Right lobe of liver (tissue), 6 donors: ENCODE measurements at regions not wholly inside any gene's neighbourhood (a gene's known extent, or its start where the extent isn't known, plus 50 kb on each side); places are given as distances from the start of the nearest gene placed in this dataset.

Experiments
- ATAC-seq, 4 donors: fragments of 200-7000 bp; cut with Tn5 transposase; one replicate each; pipeline ENCODE4 v1.9.1; 2020; ENCODE audit warnings: mild to moderate bottlenecking in 4 of 4, moderate library complexity in 4 of 4
- DNase-seq, 3 donors: peaks; one replicate each; pipeline ENCODE4 v3.0.0-alpha.2; 2020
- H3K27ac ChIP-seq, 3 donors: fragments of 200-600 bp; one replicate each; pipeline ENCODE4 v1.8.0; 2022
- H3K27me3 ChIP-seq, 2 donors: fragments of 200-600 bp; one replicate each; pipeline ENCODE4 v1.8.0; 2022
- H3K36me3 ChIP-seq, 4 donors: fragments of 200-600 bp; sonication (generic) in 1 of 4; one replicate each; pipeline versions ENCODE4 v1.5.1 to v1.8.0; 2017 to 2022; ENCODE audit warnings: control low read depth in 1 of 4
- H3K4me1 ChIP-seq, 4 donors: fragments of 200-600 bp; sonication (generic) in 1 of 4; one replicate each; pipeline versions ENCODE4 v1.5.1 to v1.8.0; 2017 to 2022; ENCODE audit warnings: control low read depth in 1 of 4
- H3K4me3 ChIP-seq, 3 donors: fragments of 200-600 bp; one replicate each; pipeline ENCODE4 v1.8.0; 2022
- H3K9me3 ChIP-seq, 4 donors: fragments of 200-600 bp; sonication (generic) in 1 of 4; one replicate each; pipeline versions ENCODE4 v1.5.1 to v1.8.0; 2017 to 2022; ENCODE audit warnings: control low read depth in 1 of 4
- POLR2A ChIP-seq: fragments of 450-650 bp; IDR thresholded peaks from one replicate; pipeline ENCODE4 v1.6.1; 2017; ENCODE audit warnings: antibody characterized with exemption, mild to moderate bottlenecking
- WGBS: methylation state at CpG from one replicate; pipeline ENCODE4 v1.1.6; 2018; ENCODE audit warnings: low coverage, low lambda C conversion rate; ENCODE audit not compliant: insufficient coverage; ENCODE audit errors: missing lambda C conversion rate; 5-methylcytosine and 5-hydroxymethylcytosine counted together
- intact Hi-C, 2 donors: fragments of 100-400 bp; cut with DNase I; formaldehyde crosslinking; loops; one replicate each; pipeline versions ENCODE4 v1.11.2 to v1.14.1; 2022
- TF ChIP-seq, protein P1 (sequence below), 4 donors: fragments of 200-600 bp in 3 of 4; fragments of 450-650 bp in 1 of 4; IDR thresholded peaks; one replicate each; pipeline versions ENCODE4 v1.5.1 to v1.8.0; 2016 to 2022; ENCODE audit warnings: antibody characterized with exemption in 4 of 4, mild to moderate bottlenecking in 2 of 4
- donor health status: DM: no; HTN: yes; CAD: no.
- donor health status: DM: no; HTN: no; CAD: no.
- donor health status: DM: no; HTN: no; CAD: no.
- donor health status: DM: no; HTN: yes; CAD: no.
- donor health status: DM: no; HTN: yes; CAD: no.

DNA sequence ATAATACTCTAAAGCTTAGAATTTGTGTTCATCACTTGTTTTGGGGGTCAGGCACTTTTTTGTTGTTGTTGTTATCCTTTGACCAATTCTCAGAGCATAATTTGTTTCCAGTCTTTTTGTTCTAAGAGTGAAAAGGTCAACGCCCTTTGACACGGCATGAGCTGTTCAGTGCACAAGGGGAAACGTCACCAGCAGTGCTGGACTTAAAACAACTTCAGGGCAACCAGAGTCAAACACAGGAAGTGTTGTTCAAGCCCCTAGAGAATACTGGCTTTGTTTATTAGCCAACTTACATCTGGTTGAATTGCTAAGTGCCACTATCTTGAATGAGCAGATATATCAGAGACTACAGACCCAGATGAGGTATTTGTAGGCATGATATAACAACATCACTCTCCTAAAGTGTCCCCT lies 368.9 kb downstream of the TMEM161B start:
- no peak for TF ChIP-seq POLR2A
- TF ChIP-seq, protein P1, sequence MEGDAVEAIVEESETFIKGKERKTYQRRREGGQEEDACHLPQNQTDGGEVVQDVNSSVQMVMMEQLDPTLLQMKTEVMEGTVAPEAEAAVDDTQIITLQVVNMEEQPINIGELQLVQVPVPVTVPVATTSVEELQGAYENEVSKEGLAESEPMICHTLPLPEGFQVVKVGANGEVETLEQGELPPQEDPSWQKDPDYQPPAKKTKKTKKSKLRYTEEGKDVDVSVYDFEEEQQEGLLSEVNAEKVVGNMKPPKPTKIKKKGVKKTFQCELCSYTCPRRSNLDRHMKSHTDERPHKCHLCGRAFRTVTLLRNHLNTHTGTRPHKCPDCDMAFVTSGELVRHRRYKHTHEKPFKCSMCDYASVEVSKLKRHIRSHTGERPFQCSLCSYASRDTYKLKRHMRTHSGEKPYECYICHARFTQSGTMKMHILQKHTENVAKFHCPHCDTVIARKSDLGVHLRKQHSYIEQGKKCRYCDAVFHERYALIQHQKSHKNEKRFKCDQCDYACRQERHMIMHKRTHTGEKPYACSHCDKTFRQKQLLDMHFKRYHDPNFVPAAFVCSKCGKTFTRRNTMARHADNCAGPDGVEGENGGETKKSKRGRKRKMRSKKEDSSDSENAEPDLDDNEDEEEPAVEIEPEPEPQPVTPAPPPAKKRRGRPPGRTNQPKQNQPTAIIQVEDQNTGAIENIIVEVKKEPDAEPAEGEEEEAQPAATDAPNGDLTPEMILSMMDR (IDR thresholded peaks at IDR 0.05) = no peak
- ATAC-seq (peak; percentile 59 to 97 (median 84)), DNase-seq (peak in 1 of 3 donors; percentile 36)
- H3K4me3 ChIP-seq = no peak overlapping the region
- H3K27me3 ChIP-seq = no peaks in the 10 kb centered on the region
- peaks cover 0 to 7% (median 0%) of the 10 kb centered on the region in 4 donors for H3K4me1 ChIP-seq
- H3K27ac ChIP-seq = no peak overlapping the region
- WGBS = 4% methylated on average over 3 of the region's 3 CpGs
- intact Hi-C loops = no loop called here
- H3K9me3 ChIP-seq = no peaks in the 10 kb centered on the region
- no peaks in the 10 kb centered on the region for H3K36me3 ChIP-seq

DNA sequence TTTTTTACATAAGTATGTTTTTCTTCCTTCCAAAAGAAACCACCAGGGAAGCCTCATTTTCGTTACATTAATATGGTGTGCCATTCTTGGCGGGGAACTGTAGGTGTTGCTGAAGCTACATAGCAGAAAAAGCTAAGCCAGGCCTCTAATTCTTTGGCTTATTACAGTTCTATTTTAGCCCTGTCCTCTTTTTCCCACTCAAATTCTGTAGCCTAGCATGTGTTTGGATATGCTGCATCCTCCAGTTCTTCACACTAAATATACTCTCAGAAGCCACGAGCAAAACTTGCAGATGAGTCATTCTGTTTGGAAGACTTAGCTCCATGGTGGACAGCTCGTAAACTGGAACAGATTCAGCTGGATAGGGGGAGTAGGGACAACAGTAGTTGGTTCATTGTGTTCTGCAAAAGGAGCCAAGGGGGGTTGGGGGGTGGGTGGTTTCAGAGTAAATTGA lies 369.4 kb downstream of the TMEM161B start:
- ATAC-seq (peak in 3 of 4 donors; percentile 40 to 80 (median 46)), DNase-seq (no peak)
- Histone ChIP-seq H3K4me3 (no peak overlapping the region), H3K9me3 (no peaks in the 10 kb centered on the region), H3K36me3 (no peaks in the 10 kb centered on the region), H3K4me1 (peaks cover 0 to 7% (median 0%) of the 10 kb centered on the region in 4 donors), H3K27ac (no peak overlapping the region), H3K27me3 (no peaks in the 10 kb centered on the region)
- WGBS = 49% methylated on average over 4 of the region's 4 CpGs
- TF ChIP-seq, protein P1 (IDR thresholded peaks at IDR 0.05) = no peak
- TF ChIP-seq POLR2A = no peak
- intact Hi-C loops = no loop called here

DNA sequence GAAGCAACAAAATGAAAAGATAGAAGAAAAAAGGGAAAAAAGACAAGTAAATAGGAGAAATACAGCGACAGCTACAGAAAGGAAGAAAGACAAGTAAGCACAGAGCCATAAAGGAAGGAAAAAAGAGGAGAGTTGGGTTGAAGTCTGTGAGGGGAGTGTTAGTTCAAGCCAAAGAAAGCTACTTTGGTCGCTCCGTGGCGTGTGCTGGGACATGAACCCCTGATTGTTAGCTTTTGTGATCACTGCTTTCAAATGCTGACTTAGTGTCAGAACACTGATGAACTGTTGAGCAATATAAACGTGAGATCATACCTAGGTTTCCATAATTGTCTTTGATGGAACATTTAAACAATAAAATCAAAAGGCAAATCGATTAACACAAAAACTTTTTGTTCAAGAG lies 370.1 kb downstream of the TMEM161B start:
- TF ChIP-seq, protein P1 (IDR thresholded peaks at IDR 0.05) = no peak
- TF ChIP-seq POLR2A = no peak
- ATAC-seq = peak in 1 of 4 donors; percentile 18
- H3K27me3 ChIP-seq = no peaks in the 10 kb centered on the region
- no peaks in the 10 kb centered on the region for H3K36me3 ChIP-seq
- H3K27ac ChIP-seq = no peak overlapping the region
- H3K4me1 ChIP-seq = peaks cover 0 to 7% (median 0%) of the 10 kb centered on the region in 4 donors
- no peaks in the 10 kb centered on the region for H3K9me3 ChIP-seq
- WGBS = 59% methylated on average over 6 of the region's 6 CpGs
- DNase-seq = no peak
- no peak overlapping the region for H3K4me3 ChIP-seq
- intact Hi-C loops = no loop called here

DNA sequence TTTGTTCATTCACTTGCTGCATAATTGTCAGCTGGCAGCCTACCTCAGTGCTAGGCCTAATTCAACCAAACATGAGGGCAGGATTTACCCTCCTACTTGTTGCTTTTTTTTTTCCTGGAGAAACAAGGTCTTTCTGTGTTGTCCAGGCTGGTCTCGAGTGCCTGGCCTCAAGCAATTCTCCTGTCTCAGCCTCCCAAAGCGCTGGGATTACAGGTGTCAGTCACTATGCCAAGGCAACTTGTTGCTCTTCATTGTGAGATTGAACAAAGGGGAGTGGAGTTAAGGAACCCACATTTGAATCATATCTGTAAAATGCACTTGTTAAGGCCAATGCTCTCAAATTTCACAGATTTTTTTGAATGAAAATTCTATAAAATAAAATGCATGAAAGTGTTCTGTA lies 380.5 kb downstream of the TMEM161B start:
- TF ChIP-seq, protein P1 (IDR thresholded peaks at IDR 0.05) = no peak
- TF ChIP-seq POLR2A = no peak
- intact Hi-C loops = no loop called here
- Histone ChIP-seq H3K27ac (no peak overlapping the region), H3K9me3 (no peaks in the 10 kb centered on the region), H3K4me3 (no peak overlapping the region), H3K27me3 (no peaks in the 10 kb centered on the region), H3K4me1 (no peaks in the 10 kb centered on the region), H3K36me3 (no peaks in the 10 kb centered on the region)
- ATAC-seq = no peak
- no peak for DNase-seq
- WGBS = 17% methylated on average over 1 of the region's 2 CpGs

DNA sequence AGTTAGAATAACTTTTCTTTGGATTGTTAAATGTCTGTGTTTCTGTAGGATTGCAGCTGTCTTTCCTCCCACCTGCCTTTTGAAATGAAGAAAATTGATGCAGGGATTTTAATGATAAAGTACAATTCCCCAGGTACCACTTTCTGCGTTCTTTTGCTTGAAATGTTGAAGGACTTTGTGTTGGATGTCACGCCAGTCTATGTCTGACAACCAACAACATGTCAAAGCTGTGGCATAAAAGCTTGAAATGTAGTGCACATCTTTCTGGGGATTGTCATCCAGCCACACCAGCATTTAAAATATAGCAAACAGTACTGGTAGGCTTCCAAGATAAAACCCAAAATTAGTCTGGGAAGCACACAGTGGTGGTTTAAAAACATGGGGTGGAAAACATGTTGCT lies 381.4 kb downstream of the TMEM161B start:
- intact Hi-C loops = no loop called here
- Histone ChIP-seq H3K9me3 (no peaks in the 10 kb centered on the region), H3K27me3 (no peaks in the 10 kb centered on the region), H3K4me3 (no peak overlapping the region), H3K27ac (no peak overlapping the region), H3K36me3 (no peaks in the 10 kb centered on the region), H3K4me1 (no peaks in the 10 kb centered on the region)
- ATAC-seq = no peak
- DNase-seq = no peak
- TF ChIP-seq, protein P1 (IDR thresholded peaks at IDR 0.05) = no peak
- WGBS = 69% methylated on average over 2 of the region's 2 CpGs
